ENCODE measurements at regions not wholly inside any gene's neighbourhood (a gene's known extent, or its start where the extent isn't known, plus 50 kb on each side); places are given as distances from the start of the nearest gene placed in this dataset.

GRCh38 chr10:2828741-2829140 is 238.6 kb upstream of the PFKP start:
- no peaks in the 10 kb centered on the region for H3K36me3 ChIP-seq (ENCODE audit: control insufficient read depth, insufficient read depth, low read length)
- no peaks in the 10 kb centered on the region for H3K9me3 ChIP-seq (ENCODE audit: control insufficient read depth, insufficient read depth, low read depth, low read length)
- no peaks in the 10 kb centered on the region for H3K4me1 ChIP-seq (ENCODE audit: control insufficient read depth, insufficient read depth, low read length)
- no peak overlapping the region for H3K27ac ChIP-seq (ENCODE audit: low read depth, low read length)
- H3K9ac ChIP-seq (ENCODE audit: low read length), result no peak overlapping the region
- no peaks in the 10 kb centered on the region for H3K27me3 ChIP-seq (ENCODE audit: control insufficient read depth, insufficient read depth, low read length)
- H3K4me3 ChIP-seq (ENCODE audit: low read depth, low read length), result no peak overlapping the region

- H3K4me1 ChIP-seq (ENCODE audit: control insufficient read depth, insufficient read depth, low read length), result no peaks in the 10 kb centered on the region
- no peaks in the 10 kb centered on the region for H3K36me3 ChIP-seq (ENCODE audit: control insufficient read depth, insufficient read depth, low read length)
- H3K9me3 ChIP-seq (ENCODE audit: control insufficient read depth, insufficient read depth, low read depth, low read length), result no peaks in the 10 kb centered on the region
- H3K4me3 ChIP-seq (ENCODE audit: low read depth, low read length), result no peak overlapping the region
- no peaks in the 10 kb centered on the region for H3K27me3 ChIP-seq (ENCODE audit: control insufficient read depth, insufficient read depth, low read length)
- H3K27ac ChIP-seq (ENCODE audit: low read depth, low read length), result no peak overlapping the region
- H3K9ac ChIP-seq (ENCODE audit: low read length), result no peak overlapping the region
These were observed 240.7 kb upstream of the PFKP start for GRCh38 chr10:2826675-2827074.

DNA sequence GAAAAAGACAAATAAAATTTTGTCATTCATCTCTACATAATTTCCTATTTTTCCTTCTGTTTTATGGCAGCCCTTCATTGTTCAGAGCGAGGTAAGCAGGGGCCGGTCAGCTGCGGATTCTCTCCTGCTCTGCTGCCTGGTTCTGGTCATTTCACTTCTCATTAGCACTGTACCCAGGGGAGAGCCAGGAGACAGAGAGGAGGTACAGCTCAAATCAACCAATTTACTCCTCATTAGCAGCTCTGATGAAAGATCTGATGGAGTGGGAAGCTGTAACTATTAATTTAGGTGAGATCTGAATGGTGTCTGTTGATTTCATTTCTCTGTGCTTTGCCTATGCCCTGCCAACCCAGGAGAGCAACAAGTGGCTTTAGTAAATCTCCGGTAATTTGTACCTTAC is 241.5 kb upstream of the PFKP start:
- no peaks in the 10 kb centered on the region for H3K9me3 ChIP-seq (ENCODE audit: control insufficient read depth, insufficient read depth, low read depth, low read length)
- no peak overlapping the region for H3K4me3 ChIP-seq (ENCODE audit: low read depth, low read length)
- H3K27me3 ChIP-seq (ENCODE audit: control insufficient read depth, insufficient read depth, low read length), result no peaks in the 10 kb centered on the region
- no peaks in the 10 kb centered on the region for H3K4me1 ChIP-seq (ENCODE audit: control insufficient read depth, insufficient read depth, low read length)
- H3K9ac ChIP-seq (ENCODE audit: low read length), result no peak overlapping the region
- H3K27ac ChIP-seq (ENCODE audit: low read depth, low read length), result no peak overlapping the region
- H3K36me3 ChIP-seq (ENCODE audit: control insufficient read depth, insufficient read depth, low read length), result no peaks in the 10 kb centered on the region

- Histone ChIP-seq H3K4me3 (ENCODE audit: low read depth, low read length) (no peak overlapping the region), H3K9ac (ENCODE audit: low read length) (no peak overlapping the region), H3K4me1 (ENCODE audit: control insufficient read depth, insufficient read depth, low read length) (no peaks in the 10 kb centered on the region), H3K36me3 (ENCODE audit: control insufficient read depth, insufficient read depth, low read length) (no peaks in the 10 kb centered on the region), H3K27me3 (ENCODE audit: control insufficient read depth, insufficient read depth, low read length) (no peaks in the 10 kb centered on the region), H3K27ac (ENCODE audit: low read depth, low read length) (no peak overlapping the region), H3K9me3 (ENCODE audit: control insufficient read depth, insufficient read depth, low read depth, low read length) (no peaks in the 10 kb centered on the region)
These were observed 249.3 kb upstream of the PFKP start for GRCh38 chr10:2817940-2818636.

GRCh38 chr10:2813693-2814092 is 253.7 kb upstream of the PFKP start:
- Histone ChIP-seq H3K27ac (ENCODE audit: low read depth, low read length) (no peak overlapping the region), H3K9ac (ENCODE audit: low read length) (no peak overlapping the region), H3K36me3 (ENCODE audit: control insufficient read depth, insufficient read depth, low read length) (no peaks in the 10 kb centered on the region), H3K4me1 (ENCODE audit: control insufficient read depth, insufficient read depth, low read length) (no peaks in the 10 kb centered on the region), H3K27me3 (ENCODE audit: control insufficient read depth, insufficient read depth, low read length) (no peaks in the 10 kb centered on the region), H3K4me3 (ENCODE audit: low read depth, low read length) (no peak overlapping the region), H3K9me3 (ENCODE audit: control insufficient read depth, insufficient read depth, low read depth, low read length) (no peaks in the 10 kb centered on the region)

DNA sequence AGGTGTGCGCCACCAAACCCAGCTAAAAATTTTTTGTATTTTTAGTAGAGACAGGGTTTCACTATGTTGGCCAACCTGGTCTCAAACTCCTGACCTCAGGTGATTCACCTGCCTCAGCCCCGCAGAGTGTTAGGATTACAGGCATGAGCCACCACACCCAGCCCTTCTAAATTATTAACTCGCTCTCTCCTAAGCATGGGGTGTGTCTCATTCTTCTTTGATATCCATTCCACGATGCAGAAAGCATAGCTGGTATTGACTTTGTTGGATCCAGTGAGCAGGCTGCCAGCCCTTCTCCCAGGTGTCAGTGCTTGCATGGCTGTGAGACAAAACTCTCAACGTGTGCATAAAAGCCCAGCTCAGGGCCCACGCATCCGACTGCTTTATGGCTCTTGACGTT is 254.1 kb upstream of the PFKP start:
- Histone ChIP-seq H3K4me3 (ENCODE audit: low read depth, low read length) (no peak overlapping the region), H3K9me3 (ENCODE audit: control insufficient read depth, insufficient read depth, low read depth, low read length) (no peaks in the 10 kb centered on the region), H3K4me1 (ENCODE audit: control insufficient read depth, insufficient read depth, low read length) (no peaks in the 10 kb centered on the region), H3K27ac (ENCODE audit: low read depth, low read length) (no peak overlapping the region), H3K27me3 (ENCODE audit: control insufficient read depth, insufficient read depth, low read length) (no peaks in the 10 kb centered on the region), H3K9ac (ENCODE audit: low read length) (no peak overlapping the region), H3K36me3 (ENCODE audit: control insufficient read depth, insufficient read depth, low read length) (no peaks in the 10 kb centered on the region)

DNA sequence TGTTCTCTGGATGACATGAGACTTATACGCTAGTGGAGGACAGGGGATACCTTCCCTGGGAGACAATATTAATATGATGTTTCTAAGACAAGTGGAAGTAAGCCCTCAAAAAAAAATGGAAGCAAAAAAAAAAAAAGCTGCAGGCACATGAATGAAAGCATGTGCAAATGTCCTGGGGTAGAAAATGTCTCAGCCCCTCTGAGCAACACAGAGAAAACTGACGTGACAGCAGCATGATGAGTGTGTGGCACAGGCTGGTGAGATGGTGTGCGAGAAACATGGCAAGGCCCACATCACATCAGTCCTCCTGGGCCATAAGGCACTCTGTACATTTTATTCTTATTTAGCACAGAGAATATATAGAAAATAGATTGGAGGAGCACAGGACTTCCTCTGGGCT is 254.7 kb upstream of the PFKP start:
- no peaks in the 10 kb centered on the region for H3K27me3 ChIP-seq (ENCODE audit: control insufficient read depth, insufficient read depth, low read length)
- no peak overlapping the region for H3K9ac ChIP-seq (ENCODE audit: low read length)
- H3K27ac ChIP-seq (ENCODE audit: low read depth, low read length), result no peak overlapping the region
- no peaks in the 10 kb centered on the region for H3K9me3 ChIP-seq (ENCODE audit: control insufficient read depth, insufficient read depth, low read depth, low read length)
- H3K4me1 ChIP-seq (ENCODE audit: control insufficient read depth, insufficient read depth, low read length), result no peaks in the 10 kb centered on the region
- no peak overlapping the region for H3K4me3 ChIP-seq (ENCODE audit: low read depth, low read length)
- no peaks in the 10 kb centered on the region for H3K36me3 ChIP-seq (ENCODE audit: control insufficient read depth, insufficient read depth, low read length)

DNA sequence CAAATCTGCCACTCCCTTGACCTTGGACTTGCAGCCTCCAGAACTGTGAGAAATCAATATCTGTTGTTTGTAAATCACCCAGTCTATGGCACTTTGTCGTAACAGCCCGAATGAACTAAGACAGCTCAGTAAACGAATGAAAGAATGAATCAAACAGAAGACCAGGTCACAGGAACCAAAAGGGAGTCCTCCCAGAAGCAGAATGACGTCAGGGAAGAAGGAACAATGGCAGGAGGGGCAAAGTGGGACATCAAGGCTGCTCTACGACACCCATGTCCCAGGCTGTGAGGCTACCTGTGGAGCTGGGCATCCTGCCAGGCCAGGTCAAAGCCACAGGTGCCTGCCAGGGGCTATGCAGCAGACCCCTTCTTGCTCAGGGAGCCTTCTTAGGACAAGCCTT is 267.2 kb upstream of the PFKP start:
- no peak overlapping the region for H3K4me3 ChIP-seq (ENCODE audit: low read depth, low read length)
- H3K4me1 ChIP-seq (ENCODE audit: control insufficient read depth, insufficient read depth, low read length), result peaks cover 8% of the 10 kb centered on the region; the same call in 1 of the 2 replicates
- peaks cover 4% of the 10 kb centered on the region; the same call in 1 of the 2 replicates for H3K9me3 ChIP-seq (ENCODE audit: control insufficient read depth, insufficient read depth, low read depth, low read length)
- H3K27me3 ChIP-seq (ENCODE audit: control insufficient read depth, insufficient read depth, low read length), result no peaks in the 10 kb centered on the region
- no peak overlapping the region for H3K27ac ChIP-seq (ENCODE audit: low read depth, low read length)
- no peak overlapping the region for H3K9ac ChIP-seq (ENCODE audit: low read length)
- H3K36me3 ChIP-seq (ENCODE audit: control insufficient read depth, insufficient read depth, low read length), result no peaks in the 10 kb centered on the region

GRCh38 chr10:2798336-2799022 is 268.9 kb upstream of the PFKP start:
- Histone ChIP-seq H3K9ac (ENCODE audit: low read length) (no peak overlapping the region), H3K4me1 (ENCODE audit: control insufficient read depth, insufficient read depth, low read length) (peaks cover 8% of the 10 kb centered on the region; the same call in 1 of the 2 replicates), H3K36me3 (ENCODE audit: control insufficient read depth, insufficient read depth, low read length) (no peaks in the 10 kb centered on the region), H3K4me3 (ENCODE audit: low read depth, low read length) (no peak overlapping the region), H3K27me3 (ENCODE audit: control insufficient read depth, insufficient read depth, low read length) (no peaks in the 10 kb centered on the region), H3K9me3 (ENCODE audit: control insufficient read depth, insufficient read depth, low read depth, low read length) (no peaks in the 10 kb centered on the region), H3K27ac (ENCODE audit: low read depth, low read length) (no peak overlapping the region)

DNA sequence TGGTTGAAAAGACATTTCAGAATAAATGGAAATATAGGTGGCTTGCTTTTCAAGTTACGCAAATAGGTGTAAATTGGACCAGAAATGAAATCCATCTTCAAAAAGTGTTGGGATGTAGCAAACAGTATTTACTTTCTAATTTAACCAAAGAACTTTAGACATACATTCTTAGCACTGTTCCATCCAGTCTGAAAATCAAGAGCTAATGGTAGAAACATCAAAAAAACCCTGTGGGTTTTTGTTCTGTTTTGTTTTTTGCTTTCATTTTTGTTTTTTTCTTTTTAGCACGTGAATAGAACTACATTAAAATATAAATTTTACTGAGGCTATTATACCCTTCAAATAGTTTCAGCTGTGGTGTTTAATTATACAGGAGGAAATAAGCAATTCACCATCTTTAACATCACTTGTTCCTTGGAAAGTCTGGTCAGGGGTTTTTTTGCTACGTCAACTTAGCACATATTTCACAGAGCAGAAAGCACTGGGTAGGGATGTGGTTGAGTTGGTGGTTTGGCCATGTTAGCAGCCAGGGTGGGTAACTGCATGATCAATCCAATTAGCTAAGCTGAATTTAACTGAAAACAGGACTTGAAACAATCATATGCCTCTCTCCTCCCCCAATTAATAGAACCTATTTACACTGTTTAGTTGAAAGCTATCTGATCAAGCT is 275.4 kb upstream of the PFKP start:
- no peaks in the 10 kb centered on the region for H3K36me3 ChIP-seq (ENCODE audit: control insufficient read depth, insufficient read depth, low read length)
- H3K9ac ChIP-seq (ENCODE audit: low read length), result no peak overlapping the region
- no peaks in the 10 kb centered on the region for H3K9me3 ChIP-seq (ENCODE audit: control insufficient read depth, insufficient read depth, low read depth, low read length)
- H3K4me1 ChIP-seq (ENCODE audit: control insufficient read depth, insufficient read depth, low read length), result no peaks in the 10 kb centered on the region
- no peaks in the 10 kb centered on the region for H3K27me3 ChIP-seq (ENCODE audit: control insufficient read depth, insufficient read depth, low read length)
- no peak overlapping the region for H3K27ac ChIP-seq (ENCODE audit: low read depth, low read length)
- H3K4me3 ChIP-seq (ENCODE audit: low read depth, low read length), result no peak overlapping the region

Measured in HUES6 (cell line).